GM19193 (cell line): ENCODE measurements at regions not wholly inside any gene's neighbourhood (a gene's known extent, or its start where the extent isn't known, plus 50 kb on each side); places are given as distances from the start of the nearest gene placed in this dataset.

Source experiments
- POLR2A ChIP-seq: IDR thresholded peaks from 4 replicates; pipeline ENCODE4 v1.6.1; 2011; ENCODE audit not compliant: insufficient read depth, insufficient read length; ENCODE audit errors: extremely low read depth

DNA sequence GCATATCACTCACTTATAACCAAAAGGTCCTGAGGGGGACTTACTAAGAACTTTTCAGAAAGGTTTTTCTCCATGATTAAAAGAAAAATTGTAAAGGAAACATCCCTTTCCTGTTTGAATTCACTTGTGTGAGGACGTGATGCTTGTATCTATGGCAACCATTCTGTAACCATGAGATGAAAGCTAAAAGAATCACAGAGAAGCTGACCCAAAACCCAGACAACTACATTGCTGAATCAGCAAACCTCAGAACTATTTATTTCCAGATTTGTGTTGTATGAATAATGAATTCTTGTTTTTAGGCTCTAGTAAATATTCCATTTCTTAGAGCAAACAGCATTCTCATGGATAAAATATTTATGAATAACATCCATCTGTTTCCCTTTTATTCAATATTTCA is 91.2 kb downstream of the RCHY1 start:
- no peak for TF ChIP-seq POLR2A

DNA sequence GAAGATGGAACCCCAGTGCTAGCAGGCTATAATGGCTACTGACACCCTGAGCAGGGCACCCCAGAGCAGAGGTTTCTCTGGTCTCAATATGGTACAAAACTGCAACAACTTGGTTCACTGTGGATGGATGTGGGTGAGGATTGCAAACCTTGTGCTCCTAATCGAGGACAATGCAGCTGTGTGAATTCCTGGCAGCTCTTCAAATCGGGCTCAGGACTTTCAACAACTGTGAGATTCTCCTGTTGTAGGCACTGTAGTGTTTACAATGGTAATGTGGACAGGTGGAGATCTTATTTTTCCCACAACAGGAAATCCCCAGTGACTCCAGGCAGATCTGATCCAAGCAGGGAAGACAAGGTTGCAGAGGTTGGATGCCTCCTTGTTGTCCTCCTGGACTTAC is 101.5 kb downstream of the RCHY1 start:
- TF ChIP-seq POLR2A: no peak

DNA sequence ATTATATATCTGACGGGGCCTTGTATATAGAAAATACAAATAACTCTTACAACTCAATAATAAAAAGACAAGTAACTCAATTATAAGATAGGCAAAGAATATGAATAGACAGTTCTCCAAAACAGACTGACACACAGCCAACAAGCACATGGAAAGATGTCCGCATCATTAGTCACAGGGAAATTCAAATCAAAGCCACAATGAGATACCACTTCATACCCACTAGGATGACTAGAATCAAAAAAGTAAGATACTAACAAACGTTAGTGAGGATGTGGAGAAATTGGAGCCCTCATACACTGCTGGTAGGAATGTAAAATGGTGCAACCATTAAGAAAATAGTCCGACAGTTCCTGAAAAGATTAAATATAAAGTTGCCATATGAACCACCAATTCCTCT is 115.7 kb downstream of the RCHY1 start:
- no peak for TF ChIP-seq POLR2A

DNA sequence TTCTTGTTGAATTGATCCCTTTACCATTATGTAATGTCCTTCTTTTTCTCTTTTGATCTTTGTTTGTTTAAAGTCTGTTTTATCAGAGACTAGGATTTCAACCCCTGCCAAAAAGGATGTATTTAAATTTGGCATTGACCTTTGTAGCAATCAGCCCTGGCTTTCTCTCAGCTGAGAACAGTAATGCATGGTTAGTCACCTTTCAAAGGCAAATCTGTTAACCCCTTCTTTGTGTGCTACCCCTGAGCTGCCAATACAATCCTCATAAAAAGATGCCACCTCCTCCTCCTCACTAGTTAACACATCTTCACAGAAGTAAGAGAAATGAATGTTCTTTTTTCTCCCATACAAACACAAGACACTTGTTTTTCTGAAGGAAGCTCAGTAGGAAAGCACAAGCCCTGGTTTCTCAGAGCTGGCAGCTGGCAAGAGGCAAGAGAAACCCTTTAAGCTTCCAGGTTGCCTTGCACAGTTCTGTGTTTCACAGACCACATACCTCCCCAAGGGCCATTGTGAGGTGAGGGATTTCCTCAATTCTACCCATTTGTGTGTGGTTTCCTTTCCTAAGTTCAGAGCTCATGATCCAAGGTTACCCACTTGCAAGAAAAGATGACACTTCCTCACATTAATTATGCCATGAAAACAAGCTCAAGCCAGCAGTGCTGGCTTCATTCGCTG is 122.6 kb downstream of the RCHY1 start:
- no peak for TF ChIP-seq POLR2A

DNA sequence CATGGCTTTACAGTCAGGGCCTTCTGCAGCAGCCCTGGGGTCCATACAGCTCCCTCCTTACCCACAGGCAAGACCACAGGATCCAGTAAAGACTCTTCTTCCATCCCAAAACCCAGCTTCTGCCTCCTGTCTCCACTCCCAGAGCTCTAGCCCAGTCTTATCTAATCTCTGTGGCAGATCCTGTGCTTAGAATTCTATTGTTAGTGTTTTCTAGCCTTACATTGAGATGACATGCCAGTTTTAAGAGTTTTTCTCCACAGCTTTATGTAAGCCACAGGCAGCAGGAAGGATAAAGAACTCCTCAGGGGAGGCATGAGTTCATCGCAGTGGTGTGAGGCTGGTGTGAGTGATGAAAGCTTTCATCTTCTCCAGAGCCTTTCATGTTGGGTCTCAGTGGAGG is 129.1 kb downstream of the RCHY1 start:
- no peak for TF ChIP-seq POLR2A

DNA sequence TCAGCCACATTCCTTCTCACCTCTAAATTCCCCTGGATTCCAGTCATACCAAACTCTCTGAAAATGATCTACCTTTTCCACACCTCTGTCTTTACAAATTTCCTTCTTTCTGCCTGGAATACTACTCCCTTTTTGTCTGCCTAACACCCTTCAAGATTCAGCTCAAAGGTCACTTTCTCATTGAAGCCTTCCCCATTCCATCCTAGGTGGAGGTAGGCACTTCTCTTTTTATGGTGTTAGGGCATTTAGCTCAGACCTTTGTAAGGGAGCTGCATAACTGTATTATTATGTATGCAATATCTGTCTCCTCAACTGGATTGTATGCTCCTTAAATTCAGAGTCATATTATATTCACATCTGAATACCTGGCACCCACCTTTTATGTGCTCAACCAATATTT is 137.7 kb downstream of the RCHY1 start:
- TF ChIP-seq POLR2A: no peak

DNA sequence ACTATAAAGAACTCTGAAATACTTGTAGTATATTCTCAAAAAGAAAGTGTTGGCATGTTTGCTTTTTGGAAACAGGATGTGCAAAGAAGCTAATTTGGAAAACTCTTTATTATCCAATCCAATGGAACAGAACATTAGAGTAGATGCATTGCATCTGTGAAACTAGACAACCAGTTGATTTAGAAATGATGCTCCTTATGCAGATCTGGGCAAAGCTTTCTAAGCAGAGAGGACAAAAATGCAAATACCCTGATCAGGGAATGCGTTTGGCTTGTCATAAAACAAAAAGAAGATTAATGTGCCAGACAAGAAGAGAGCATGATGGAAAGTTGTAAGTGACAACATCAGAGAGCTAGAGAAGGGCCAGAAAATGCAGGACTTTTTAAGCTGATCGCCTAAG is 142.3 kb downstream of the RCHY1 start:
- TF ChIP-seq POLR2A: no peak

DNA sequence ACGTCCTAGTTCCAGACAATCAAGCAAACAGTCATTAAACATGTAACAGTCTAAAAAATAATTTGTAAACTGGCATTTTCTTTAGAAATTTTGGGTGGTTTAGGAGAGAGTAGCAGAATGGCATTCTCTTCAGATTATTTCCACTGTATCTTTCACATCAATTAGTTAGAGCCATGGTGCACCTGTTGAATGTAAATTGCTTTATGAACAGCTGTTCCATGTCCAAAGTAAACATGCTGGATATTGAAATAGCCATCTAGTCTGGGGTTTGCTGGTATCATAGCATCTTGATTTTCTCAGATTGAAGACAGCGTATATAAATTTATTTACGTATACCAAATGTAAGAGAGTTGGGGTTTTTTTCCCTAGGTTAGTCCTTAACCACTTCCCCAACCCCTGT is 143.6 kb downstream of the RCHY1 start:
- no peak for TF ChIP-seq POLR2A

DNA sequence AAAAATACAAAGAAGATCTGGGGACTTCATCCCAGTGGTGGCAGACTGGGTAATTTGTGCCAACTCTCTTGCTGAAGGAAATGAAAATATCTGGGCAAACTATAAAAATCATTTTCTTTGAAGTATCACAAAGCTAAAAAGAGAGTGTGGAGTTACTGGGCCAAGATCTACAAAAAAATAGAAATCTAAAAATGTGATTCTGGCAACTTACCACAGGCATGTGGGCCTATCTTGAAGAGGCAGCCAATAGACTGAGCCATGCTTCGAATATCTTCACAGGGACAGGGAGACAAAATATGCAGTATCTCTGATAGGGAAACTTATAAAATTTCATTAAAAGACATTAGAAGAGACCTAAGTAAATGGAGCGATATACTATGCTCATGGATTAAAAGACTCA is 168.8 kb downstream of the RCHY1 start:
- TF ChIP-seq POLR2A: no peak

DNA sequence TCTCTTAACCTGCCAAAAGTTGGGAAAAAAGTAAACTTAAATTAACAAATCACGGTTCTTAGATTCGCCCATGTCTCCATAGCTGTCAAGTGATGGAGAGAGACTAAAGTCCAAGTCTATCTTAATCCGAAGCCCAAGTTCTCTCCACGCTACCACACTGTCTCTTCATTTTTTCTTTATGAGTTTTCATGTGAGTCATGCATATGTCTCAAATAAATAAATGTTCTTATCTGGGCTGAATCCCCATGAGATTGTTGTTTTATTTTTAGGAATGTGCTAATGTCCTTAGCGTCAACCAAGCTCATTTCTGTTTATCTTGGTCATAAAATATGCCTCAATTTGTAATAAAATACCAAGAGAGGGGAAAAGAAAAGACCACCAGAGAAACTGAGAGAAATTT is 169.3 kb downstream of the RCHY1 start:
- TF ChIP-seq POLR2A: no peak

DNA sequence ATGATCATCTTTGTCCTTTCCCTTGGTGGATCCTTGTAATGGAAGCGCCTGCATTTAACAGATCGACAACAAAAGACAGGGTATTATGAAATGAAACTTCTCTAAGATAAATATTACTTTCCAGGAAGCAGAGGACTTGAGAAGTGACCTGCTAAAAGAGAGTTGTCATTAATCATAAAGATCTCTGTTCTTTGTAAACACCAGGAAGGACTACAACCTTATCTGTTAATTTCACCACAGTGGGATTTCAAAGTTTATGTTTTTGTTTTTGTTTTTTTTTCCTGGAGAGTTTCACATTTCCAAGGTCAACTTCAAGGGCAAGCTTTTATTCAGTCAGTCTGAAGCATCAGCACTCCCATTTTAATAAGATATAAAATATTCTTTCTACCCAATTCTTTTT is 170.9 kb downstream of the RCHY1 start:
- no peak for TF ChIP-seq POLR2A

DNA sequence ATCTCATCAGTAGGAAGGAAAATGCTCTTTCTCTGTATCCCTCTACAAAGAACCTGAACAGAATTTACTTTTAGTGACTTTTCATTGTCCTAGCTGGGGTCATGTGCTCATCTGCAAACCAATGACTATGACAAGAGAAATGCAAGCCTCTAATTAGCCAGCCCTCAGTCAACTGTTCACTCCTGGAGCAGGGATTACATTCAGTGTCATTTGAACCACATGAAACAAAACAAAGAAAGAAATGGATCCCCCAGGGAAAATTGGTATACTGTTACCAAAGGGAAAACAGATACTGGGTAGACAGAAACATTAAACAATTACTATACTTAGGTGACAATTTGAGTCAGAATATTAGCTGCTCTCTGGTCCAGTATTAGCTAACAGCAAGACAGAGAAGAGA is 173.6 kb downstream of the RCHY1 start:
- TF ChIP-seq POLR2A: no peak

DNA sequence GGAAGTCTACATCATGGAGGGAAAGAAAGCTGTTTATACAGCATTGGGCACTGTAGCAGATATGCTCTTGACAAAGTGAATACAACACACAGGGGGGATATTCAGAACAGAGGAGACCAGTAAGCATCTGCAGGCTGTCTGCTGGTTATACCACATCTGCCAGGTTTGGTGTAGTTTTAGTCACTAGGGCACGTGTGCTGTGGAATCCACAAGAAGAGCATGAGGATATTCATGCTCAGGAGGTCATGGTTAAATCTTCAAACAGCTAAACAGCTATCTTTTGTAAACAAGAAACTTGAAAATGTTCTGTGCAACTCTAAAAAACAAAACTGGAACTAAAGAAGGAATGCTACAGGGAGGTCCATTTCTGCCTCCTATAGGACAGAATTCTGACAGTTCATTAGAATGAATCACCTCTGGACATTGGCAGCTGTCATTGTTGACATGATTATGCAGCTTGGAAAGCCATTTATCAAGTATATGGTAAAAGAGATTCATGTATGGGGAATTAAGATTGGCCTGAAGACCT is 175.8 kb downstream of the RCHY1 start:
- TF ChIP-seq POLR2A: no peak

DNA sequence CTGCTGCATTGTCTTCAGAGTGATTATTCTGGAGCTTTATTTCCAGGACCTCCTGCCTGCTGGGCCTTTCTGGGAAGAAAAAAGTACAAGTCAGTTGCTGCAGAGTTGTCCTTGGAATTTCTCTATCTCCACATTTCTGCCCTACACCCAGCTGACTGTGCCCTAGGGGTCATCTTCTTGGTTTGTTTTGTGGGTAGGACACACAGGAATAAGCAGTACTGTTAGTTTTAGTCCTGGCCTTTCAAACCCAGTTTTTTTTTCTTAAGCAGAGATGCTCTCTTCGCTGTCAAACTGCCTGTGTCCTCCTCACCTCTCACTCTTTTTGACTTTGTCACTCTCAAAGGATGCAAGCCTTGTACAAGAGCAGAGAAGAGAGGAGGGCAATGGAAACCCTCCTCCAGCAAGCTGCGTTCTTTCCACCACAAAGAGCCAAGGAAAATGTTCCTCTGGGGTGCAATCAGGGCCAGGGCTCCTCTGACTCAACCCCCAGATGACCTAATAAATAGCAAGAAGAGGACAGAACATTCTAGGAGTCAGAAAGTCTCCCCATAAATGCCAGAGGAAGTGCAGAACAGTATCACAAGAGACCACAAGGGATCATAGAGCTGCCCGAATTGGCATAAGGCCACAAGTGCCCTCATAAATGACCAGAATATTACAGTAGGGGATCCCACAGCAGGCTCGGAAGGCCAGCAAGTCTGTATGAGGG is 186.2 kb downstream of the RCHY1 start:
- TF ChIP-seq POLR2A: no peak

DNA sequence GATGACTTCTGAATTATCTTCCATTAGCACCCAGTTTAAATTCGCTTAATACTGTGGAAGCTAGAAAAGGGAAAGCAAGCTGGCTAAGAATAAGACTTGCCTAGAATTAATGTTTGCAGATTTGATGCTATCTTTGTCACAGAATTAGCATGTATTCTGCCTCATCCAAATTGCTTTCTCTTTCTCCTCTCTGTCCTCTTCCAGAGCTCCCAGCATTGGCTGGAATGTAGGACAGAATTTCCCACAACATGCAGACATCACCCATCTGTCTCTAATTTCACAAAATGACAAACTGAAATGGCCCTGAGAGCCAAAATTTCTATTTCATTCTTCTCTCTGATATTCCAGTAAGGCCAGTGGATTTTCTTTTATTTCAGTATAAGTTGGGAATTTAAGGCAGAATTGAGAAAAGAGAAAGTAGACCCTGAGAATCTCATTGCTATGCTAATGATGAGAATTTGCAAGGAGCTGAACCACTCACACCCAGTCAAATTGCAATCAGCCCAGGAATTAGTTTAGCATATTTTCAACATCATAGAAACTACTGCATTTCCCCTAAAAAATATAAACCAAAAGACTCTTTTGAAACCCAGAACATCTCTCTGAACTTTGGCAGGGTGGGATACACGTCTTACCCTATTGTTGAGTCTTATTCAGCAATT is 188.8 kb downstream of the RCHY1 start:
- TF ChIP-seq POLR2A: no peak

DNA sequence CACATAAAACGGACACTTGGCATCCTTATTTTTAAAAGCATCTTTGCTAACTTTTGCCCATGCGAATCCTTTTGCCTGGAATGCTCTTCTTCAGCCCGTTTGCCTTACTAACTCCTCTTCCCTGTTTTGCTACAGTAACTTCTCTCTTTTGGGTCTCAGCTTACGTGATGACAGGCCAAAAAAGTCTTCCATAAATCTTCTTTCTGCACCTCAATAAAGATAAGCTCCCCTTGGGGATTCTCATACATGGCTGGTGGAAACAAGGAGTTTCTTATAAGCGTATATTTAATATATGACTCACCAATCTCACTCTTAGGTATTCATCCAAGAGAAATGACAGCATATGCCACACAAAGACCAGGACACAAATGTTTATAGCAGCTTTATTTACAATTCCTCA is 192.7 kb downstream of the RCHY1 start:
- TF ChIP-seq POLR2A: no peak
